HEK293 (cell line): ENCODE measurements at regions not wholly inside any gene's neighbourhood (a gene's known extent, or its start where the extent isn't known, plus 50 kb on each side); places are given as distances from the start of the nearest gene placed in this dataset.

ENCODE experiments used
- CTCF ChIA-PET: fragments of 350-600 bp; formaldehyde crosslinking; extraction: SDS; loops from one replicate; lab custom pipeline; 2021; ENCODE audit warnings: antibody characterized with exemption; lab: Yijun Ruan, JAX
- POLR2A ChIA-PET: fragments of 300-600 bp; formaldehyde crosslinking; extraction: SDS; loops from one replicate; lab custom pipeline; 2020; ENCODE audit warnings: antibody characterized with exemption, inconsistent platforms; lab: Yijun Ruan, JAX
- H3K27ac ChIP-seq: fragments of 200-500 bp; sonication (Bioruptor generic); 2 replicates; pipeline ENCODE4 v1.5.1; 2014; ENCODE audit warnings: low read depth, low read length, control low read depth, inconsistent platforms; ENCODE audit errors: extremely low read depth
- H3K36me3 ChIP-seq, 2 experiments: fragments of 200-500 bp in 1 of 2; sonication (Bioruptor generic) in 1 of 2; 1 replicate in 1 of 2; 2 replicates in 1 of 2; pipeline ENCODE4 v1.5.1; 2014 to 2017; ENCODE audit warnings: inconsistent platforms in 2 of 2, low read length in 2 of 2; ENCODE audit not compliant: control insufficient read depth in 2 of 2, insufficient read depth in 1 of 2
- H3K4me1 ChIP-seq: fragments of 200-500 bp; sonication (Bioruptor generic); 2 replicates; pipeline ENCODE4 v1.5.1; 2014; ENCODE audit warnings: mild to moderate bottlenecking, low read length, inconsistent platforms; ENCODE audit not compliant: control insufficient read depth, insufficient read depth
- H3K4me3 ChIP-seq: 2 replicates; pipeline ENCODE4 v1.5.1; 2011; ENCODE audit warnings: low read depth, mild to moderate bottlenecking, control low read depth, low read length, moderate library complexity
- H3K9me3 ChIP-seq: fragments of 200-500 bp; sonication (Bioruptor generic); 2 replicates; pipeline ENCODE4 v1.5.1; 2014; ENCODE audit warnings: low read depth, low read length, inconsistent platforms; ENCODE audit not compliant: control insufficient read depth, insufficient read depth
- MZF1 ChIP-seq: fragments of 450-650 bp; formaldehyde crosslinking; IDR thresholded peaks from 2 replicates; pipeline ENCODE4 v1.5.1; 2017; ENCODE audit warnings: missing biosample characterization, missing genetic modification characterization, borderline replicate concordance
- OVOL3 ChIP-seq: fragments of 450-650 bp; formaldehyde crosslinking; IDR thresholded peaks from 2 replicates; pipeline ENCODE4 v1.5.1; 2016; ENCODE audit warnings: missing biosample characterization, missing genetic modification characterization
- PATZ1 ChIP-seq: fragments of 450-650 bp; formaldehyde crosslinking; IDR thresholded peaks from 2 replicates; pipeline ENCODE4 v1.5.1; 2016; ENCODE audit warnings: missing biosample characterization, missing genetic modification characterization
- PRDM10 ChIP-seq: fragments of 450-650 bp; formaldehyde crosslinking; IDR thresholded peaks from 2 replicates; pipeline ENCODE4 v1.5.1; 2016; ENCODE audit warnings: missing biosample characterization, missing genetic modification characterization
- SP7 ChIP-seq: fragments of 450-650 bp; formaldehyde crosslinking; IDR thresholded peaks from 2 replicates; pipeline ENCODE4 v1.5.1; 2016; ENCODE audit warnings: missing biosample characterization, missing genetic modification characterization
- ZBTB1 ChIP-seq: fragments of 450-650 bp; formaldehyde crosslinking; IDR thresholded peaks from 2 replicates; pipeline ENCODE4 v1.5.1; 2016; ENCODE audit warnings: missing biosample characterization, missing genetic modification characterization
- ZBTB10 ChIP-seq: fragments of 450-650 bp; formaldehyde crosslinking; IDR thresholded peaks from 2 replicates; pipeline ENCODE4 v1.5.1; 2016; ENCODE audit warnings: missing biosample characterization, missing genetic modification characterization
- ZBTB6 ChIP-seq: fragments of 450-650 bp; formaldehyde crosslinking; IDR thresholded peaks from 2 replicates; pipeline ENCODE4 v1.5.1; 2017; ENCODE audit warnings: missing biosample characterization, missing genetic modification characterization
- ZNF133 ChIP-seq: fragments of 450-650 bp; formaldehyde crosslinking; IDR thresholded peaks from 2 replicates; pipeline ENCODE4 v1.5.1; 2016; ENCODE audit warnings: missing biosample characterization, missing genetic modification characterization
- ZNF140 ChIP-seq: fragments of 450-650 bp; formaldehyde crosslinking; IDR thresholded peaks from 2 replicates; pipeline ENCODE4 v1.5.1; 2016; ENCODE audit warnings: missing biosample characterization, missing genetic modification characterization
- ZNF274 ChIP-seq, 2 experiments: fragments of 200-500 bp in 1 of 2; fragments of 450-650 bp in 1 of 2; sonication (Bioruptor generic) in 1 of 2; formaldehyde crosslinking in 1 of 2; IDR thresholded peaks; 2 replicates each; pipeline versions ENCODE4 v1.5.1 to v1.6.1; 2014 to 2016; ENCODE audit warnings: borderline replicate concordance in 1 of 2, inconsistent platforms in 1 of 2, low read length in 1 of 2, missing biosample characterization in 1 of 2, missing genetic modification characterization in 1 of 2
- ZNF514 ChIP-seq: fragments of 450-650 bp; formaldehyde crosslinking; IDR thresholded peaks from 2 replicates; pipeline ENCODE4 v1.5.1; 2016; ENCODE audit warnings: missing biosample characterization, missing genetic modification characterization
- ZNF518A ChIP-seq: fragments of 450-650 bp; formaldehyde crosslinking; conservative IDR thresholded peaks from 2 replicates; pipeline ENCODE4 v1.5.1; 2016; ENCODE audit warnings: low read depth, missing biosample characterization, missing genetic modification characterization
- ZNF624 ChIP-seq: fragments of 450-650 bp; formaldehyde crosslinking; IDR thresholded peaks from 2 replicates; pipeline ENCODE4 v1.5.1; 2017; ENCODE audit warnings: missing biosample characterization, missing genetic modification characterization
- ZNF747 ChIP-seq: fragments of 450-650 bp; formaldehyde crosslinking; IDR thresholded peaks from 2 replicates; pipeline ENCODE4 v1.5.1; 2016; ENCODE audit warnings: missing biosample characterization, missing genetic modification characterization

DNA sequence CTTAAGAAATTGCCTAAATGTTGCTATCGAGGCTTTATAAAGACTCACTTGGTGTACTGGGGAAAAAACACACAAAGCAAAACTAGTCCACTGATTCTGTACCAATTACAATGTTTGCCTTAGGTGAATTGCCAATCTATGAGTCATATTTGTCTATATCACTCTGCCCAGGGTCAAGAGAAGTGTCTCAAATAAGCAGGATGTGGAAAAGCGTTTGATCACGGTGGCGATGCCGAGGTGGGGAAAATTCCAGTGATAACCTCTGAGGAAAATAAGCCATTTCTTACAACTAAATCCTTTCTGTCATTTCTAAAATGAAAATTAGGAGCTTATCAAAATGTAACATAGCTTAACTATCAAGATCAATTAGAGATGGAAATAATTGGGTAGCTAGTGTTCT, 148.6 kb upstream of the DIO3 start (continued):
- TF ChIP-seq PATZ1 (tag by site-specific recombination) (no peak), ZBTB1 (tag by site-specific recombination) (no peak), OVOL3 (tag by site-specific recombination) (no peak), ZNF140 (tag by site-specific recombination) (no peak), ZNF133 (tag by site-specific recombination) (no peak), ZBTB10 (tag by site-specific recombination) (no peak), PRDM10 (tag by site-specific recombination) (no peak), ZBTB6 (no peak)
- TF ChIP-seq, all 188 proteins: peak for 0

DNA sequence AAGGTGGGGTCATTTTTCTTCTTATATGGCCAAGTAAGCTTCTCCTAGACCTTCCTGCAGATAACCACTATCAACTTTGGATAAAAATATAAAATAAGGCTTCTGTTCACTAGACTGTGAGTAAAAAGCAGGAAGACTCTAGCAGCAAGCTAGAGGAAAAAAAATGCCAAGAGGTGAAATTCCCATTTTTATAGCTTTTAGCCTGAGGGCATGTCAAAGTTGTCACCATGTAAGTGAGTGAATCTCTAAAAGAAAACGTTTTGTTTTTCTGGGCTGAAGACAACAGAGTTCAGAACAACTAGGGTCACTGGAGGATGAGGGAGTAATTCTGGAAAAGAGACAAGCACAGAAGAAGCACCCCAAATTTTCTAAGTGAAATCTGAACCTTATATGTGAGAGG, 143.9 kb upstream of the DIO3 start:
- Histone ChIP-seq H3K9me3 (no peaks in the 10 kb centered on the region; the same call in 1 of the 2 replicates), H3K36me3 (no peaks in the 10 kb centered on the region), H3K27ac (no peak overlapping the region), H3K4me3 (no peak overlapping the region), H3K4me1 (no peaks in the 10 kb centered on the region)
- POLR2A ChIA-PET, result no interaction called here
- no peak for TF ChIP-seq SP7 (tag by site-specific recombination)
- TF ChIP-seq ZNF747, result no peak
- TF ChIP-seq MZF1 (tag by site-specific recombination), result no peak
- no peak for TF ChIP-seq ZNF624 (tag by site-specific recombination)
- TF ChIP-seq ZNF514 (tag by site-specific recombination), result no peak
- TF ChIP-seq ZNF274 (IDR thresholded peaks at IDR 0.05; ENCODE audit: low read length), result no peak
- no peak for TF ChIP-seq ZNF274 (tag by site-specific recombination; IDR thresholded peaks at IDR 0.05; ENCODE audit: borderline replicate concordance)
- no peak for TF ChIP-seq ZNF518A (tag by site-specific recombination)
- CTCF ChIA-PET, result interaction anchor here (0.6 kb wide), 1 partner anchor 193 kb away, joined by 3 read pairs; no protein-coding TSS in a partner anchor
